ENCODE measurements at regions not wholly inside any gene's neighbourhood (a gene's known extent, or its start where the extent isn't known, plus 50 kb on each side); places are given as distances from the start of the nearest gene placed in this dataset.

- Histone ChIP-seq H3K27me3 (ENCODE audit: control insufficient read depth, insufficient read depth, low read length) (no peaks in the 10 kb centered on the region), H3K27ac (ENCODE audit: low read length) (no peak overlapping the region), H3K36me3 (ENCODE audit: control insufficient read depth, insufficient read depth, low read length) (no peaks in the 10 kb centered on the region), H3K9me3 (replicated peaks; ENCODE audit: control insufficient read depth, low read depth, low read length) (no peaks in the 10 kb centered on the region), H3K4me1 (ENCODE audit: control insufficient read depth, insufficient read depth, low read length) (no peaks in the 10 kb centered on the region), H3K4me3 (ENCODE audit: low read length) (no peak overlapping the region)
- DNase-seq, result no peak
- 14% methylated on average over 1 of the region's 3 CpGs for WGBS (ENCODE audit: insufficient coverage)
Observed at GRCh38 chr1:221184131-221184794, 305.0 kb downstream of the HLX start.

GRCh38 chr1:221187174-221187573, 307.9 kb downstream of the HLX start:
- WGBS (ENCODE audit: insufficient coverage), result 60% methylated on average over 1 of the region's 1 CpG
- no peaks in the 10 kb centered on the region for H3K9me3 ChIP-seq (replicated peaks; ENCODE audit: control insufficient read depth, low read depth, low read length)
- H3K27ac ChIP-seq (ENCODE audit: low read length), result no peak overlapping the region

GRCh38 chr1:221188458-221188857, 309.2 kb downstream of the HLX start:
- WGBS (ENCODE audit: insufficient coverage), result no CpG with 5 or more reads among the region's 3 CpGs
- no peak for DNase-seq
- no peak overlapping the region for H3K4me3 ChIP-seq (ENCODE audit: low read length)
- no peak overlapping the region for H3K27ac ChIP-seq (ENCODE audit: low read length)
- no peaks in the 10 kb centered on the region for H3K4me1 ChIP-seq (ENCODE audit: control insufficient read depth, insufficient read depth, low read length)
- H3K9me3 ChIP-seq (replicated peaks; ENCODE audit: control insufficient read depth, low read depth, low read length), result no peaks in the 10 kb centered on the region
- no peaks in the 10 kb centered on the region for H3K36me3 ChIP-seq (ENCODE audit: control insufficient read depth, insufficient read depth, low read length)
- no peaks in the 10 kb centered on the region for H3K27me3 ChIP-seq (ENCODE audit: control insufficient read depth, insufficient read depth, low read length)

More at GRCh38 chr1:221187174-221187573, 307.9 kb downstream of the HLX start:
- H3K4me1 ChIP-seq (ENCODE audit: control insufficient read depth, insufficient read depth, low read length), result no peaks in the 10 kb centered on the region
- H3K27me3 ChIP-seq (ENCODE audit: control insufficient read depth, insufficient read depth, low read length), result no peaks in the 10 kb centered on the region
- DNase-seq, result no peak
- no peak overlapping the region for H3K4me3 ChIP-seq (ENCODE audit: low read length)
- no peaks in the 10 kb centered on the region for H3K36me3 ChIP-seq (ENCODE audit: control insufficient read depth, insufficient read depth, low read length)

GRCh38 chr1:221190249-221190648, 311.0 kb downstream of the HLX start:
- Histone ChIP-seq H3K36me3 (ENCODE audit: control insufficient read depth, insufficient read depth, low read length) (no peaks in the 10 kb centered on the region), H3K4me3 (ENCODE audit: low read length) (no peak overlapping the region), H3K27ac (ENCODE audit: low read length) (no peak overlapping the region), H3K4me1 (ENCODE audit: control insufficient read depth, insufficient read depth, low read length) (no peaks in the 10 kb centered on the region), H3K9me3 (replicated peaks; ENCODE audit: control insufficient read depth, low read depth, low read length) (no peaks in the 10 kb centered on the region), H3K27me3 (ENCODE audit: control insufficient read depth, insufficient read depth, low read length) (no peaks in the 10 kb centered on the region)
- no CpG with 5 or more reads among the region's 2 CpGs for WGBS (ENCODE audit: insufficient coverage)
- no peak for DNase-seq

- Histone ChIP-seq H3K36me3 (ENCODE audit: control insufficient read depth, insufficient read depth, low read length) (no peaks in the 10 kb centered on the region), H3K27me3 (ENCODE audit: control insufficient read depth, insufficient read depth, low read length) (no peaks in the 10 kb centered on the region), H3K27ac (ENCODE audit: low read length) (no peak overlapping the region), H3K4me1 (ENCODE audit: control insufficient read depth, insufficient read depth, low read length) (no peaks in the 10 kb centered on the region), H3K4me3 (ENCODE audit: low read length) (no peak overlapping the region), H3K9me3 (replicated peaks; ENCODE audit: control insufficient read depth, low read depth, low read length) (peaks cover 2% of the 10 kb centered on the region)
- WGBS (ENCODE audit: insufficient coverage), result no CpG with 5 or more reads among the region's 1 CpG
- DNase-seq, result no peak
Observed at GRCh38 chr1:221192055-221192454, 312.8 kb downstream of the HLX start.

GRCh38 chr1:221200464-221200863, 321.2 kb downstream of the HLX start:
- H3K4me3 ChIP-seq (ENCODE audit: low read length), result no peak overlapping the region
- H3K4me1 ChIP-seq (ENCODE audit: control insufficient read depth, insufficient read depth, low read length), result no peaks in the 10 kb centered on the region
- no peaks in the 10 kb centered on the region for H3K27me3 ChIP-seq (ENCODE audit: control insufficient read depth, insufficient read depth, low read length)
- H3K36me3 ChIP-seq (ENCODE audit: control insufficient read depth, insufficient read depth, low read length), result no peaks in the 10 kb centered on the region
- no peak for DNase-seq
- H3K27ac ChIP-seq (ENCODE audit: low read length), result no peak overlapping the region
- H3K9me3 ChIP-seq (replicated peaks; ENCODE audit: control insufficient read depth, low read depth, low read length), result peaks cover 2% of the 10 kb centered on the region

GRCh38 chr1:221201773-221202172, 322.5 kb downstream of the HLX start:
- no peak overlapping the region for H3K27ac ChIP-seq (ENCODE audit: low read length)
- no peak for DNase-seq
- H3K36me3 ChIP-seq (ENCODE audit: control insufficient read depth, insufficient read depth, low read length), result no peaks in the 10 kb centered on the region
- H3K27me3 ChIP-seq (ENCODE audit: control insufficient read depth, insufficient read depth, low read length), result no peaks in the 10 kb centered on the region
- no peaks in the 10 kb centered on the region for H3K4me1 ChIP-seq (ENCODE audit: control insufficient read depth, insufficient read depth, low read length)
- no peak overlapping the region for H3K4me3 ChIP-seq (ENCODE audit: low read length)
- H3K9me3 ChIP-seq (replicated peaks; ENCODE audit: control insufficient read depth, low read depth, low read length), result no peaks in the 10 kb centered on the region

- DNase-seq, result peak; percentile 93
- no CpG with 5 or more reads among the region's 3 CpGs for WGBS (ENCODE audit: insufficient coverage)
- Histone ChIP-seq H3K4me1 (ENCODE audit: control insufficient read depth, insufficient read depth, low read length) (no peaks in the 10 kb centered on the region), H3K9me3 (replicated peaks; ENCODE audit: control insufficient read depth, low read depth, low read length) (no peaks in the 10 kb centered on the region), H3K27me3 (ENCODE audit: control insufficient read depth, insufficient read depth, low read length) (no peaks in the 10 kb centered on the region), H3K36me3 (ENCODE audit: control insufficient read depth, insufficient read depth, low read length) (no peaks in the 10 kb centered on the region), H3K4me3 (ENCODE audit: low read length) (no peak overlapping the region), H3K27ac (ENCODE audit: low read length) (peak overlapping the region; percentile 22)
Observed at GRCh38 chr1:221203224-221204054, 324.2 kb downstream of the HLX start.

GRCh38 chr1:221204055-221204833, 325.0 kb downstream of the HLX start:
- H3K27ac ChIP-seq (ENCODE audit: low read length), result no peak overlapping the region

GRCh38 chr1:221206076-221206475, 326.8 kb downstream of the HLX start:
- Histone ChIP-seq H3K4me3 (ENCODE audit: low read length) (no peak overlapping the region), H3K27ac (ENCODE audit: low read length) (no peak overlapping the region), H3K9me3 (replicated peaks; ENCODE audit: control insufficient read depth, low read depth, low read length) (no peaks in the 10 kb centered on the region), H3K36me3 (ENCODE audit: control insufficient read depth, insufficient read depth, low read length) (no peaks in the 10 kb centered on the region), H3K27me3 (ENCODE audit: control insufficient read depth, insufficient read depth, low read length) (no peaks in the 10 kb centered on the region), H3K4me1 (ENCODE audit: control insufficient read depth, insufficient read depth, low read length) (no peaks in the 10 kb centered on the region)
- no CpG with 5 or more reads among the region's 1 CpG for WGBS (ENCODE audit: insufficient coverage)
- no peak for DNase-seq

More at GRCh38 chr1:221204055-221204833, 325.0 kb downstream of the HLX start:
- Histone ChIP-seq H3K4me3 (ENCODE audit: low read length) (no peak overlapping the region), H3K27me3 (ENCODE audit: control insufficient read depth, insufficient read depth, low read length) (no peaks in the 10 kb centered on the region), H3K4me1 (ENCODE audit: control insufficient read depth, insufficient read depth, low read length) (no peaks in the 10 kb centered on the region), H3K9me3 (replicated peaks; ENCODE audit: control insufficient read depth, low read depth, low read length) (no peaks in the 10 kb centered on the region), H3K36me3 (ENCODE audit: control insufficient read depth, insufficient read depth, low read length) (no peaks in the 10 kb centered on the region)
- WGBS (ENCODE audit: insufficient coverage), result no CpG with 5 or more reads among the region's 3 CpGs
- peak; percentile 92 for DNase-seq
